ENCODE measurements at regions not wholly inside any gene's neighbourhood (a gene's known extent, or its start where the extent isn't known, plus 50 kb on each side); places are given as distances from the start of the nearest gene placed in this dataset.

- TF ChIP-seq RXRA (IDR thresholded peaks at IDR 0.05): no peak
- TF ChIP-seq TAF1 (conservative IDR thresholded peaks at IDR 0.05): no peak
- no peak for TF ChIP-seq CTCF (IDR thresholded peaks at IDR 0.05; ENCODE audit: low read depth, low read length, missing input control)
- TF ChIP-seq SP1 (IDR thresholded peaks at IDR 0.05): no peak
- no peak for TF ChIP-seq ZBTB33 (IDR thresholded peaks at IDR 0.05)
Observed at GRCh38 chr12:75863533-75863932, 168.0 kb downstream of the PHLDA1 start.

Data from liver (tissue), 3 donors.